ENCODE measurements at regions not wholly inside any gene's neighbourhood (a gene's known extent, or its start where the extent isn't known, plus 50 kb on each side); places are given as distances from the start of the nearest gene placed in this dataset.

DNA sequence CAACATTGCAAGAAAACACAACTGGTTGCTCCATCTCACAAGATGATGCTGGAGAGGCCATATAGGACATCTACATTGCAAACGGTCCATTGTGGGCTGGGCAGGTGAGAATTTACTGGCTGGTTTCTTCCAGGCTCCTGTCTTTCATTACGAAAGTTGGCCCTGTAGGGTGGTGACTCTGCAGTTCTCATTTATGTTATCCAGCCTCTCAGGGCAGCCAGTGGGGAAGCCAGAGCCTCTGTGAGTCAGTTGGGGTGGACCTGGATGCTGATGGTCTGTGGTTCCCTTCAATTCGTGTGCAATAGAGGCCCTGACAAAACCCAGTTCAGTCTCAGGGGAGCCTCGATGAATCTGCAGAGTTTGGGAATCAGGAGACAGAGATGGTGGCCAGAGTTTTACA lies 341.0 kb upstream of the CCL2 start:
- Histone ChIP-seq H3K4me1 (ENCODE audit: insufficient read depth, low read length) (no peaks in the 10 kb centered on the region), H2AFZ (ENCODE audit: low read length) (no peak overlapping the region), H3K79me2 (ENCODE audit: insufficient read depth, low read length) (no peaks in the 10 kb centered on the region), H3K36me3 (ENCODE audit: insufficient read depth, low read length) (no peaks in the 10 kb centered on the region), H3K9me3 (ENCODE audit: low read depth, low read length) (no peaks in the 10 kb centered on the region), H3K4me3 (ENCODE audit: insufficient read depth, low read length) (no peak overlapping the region), H3K27ac (ENCODE audit: low read depth, low read length) (no peak overlapping the region), H3K4me2 (ENCODE audit: insufficient read depth, low read length) (no peak overlapping the region), H3K27me3 (ENCODE audit: insufficient read depth, low read length) (no peaks in the 10 kb centered on the region), H4K20me1 (ENCODE audit: insufficient read depth, low read length) (no peaks in the 10 kb centered on the region)
- TF ChIP-seq, protein P1, sequence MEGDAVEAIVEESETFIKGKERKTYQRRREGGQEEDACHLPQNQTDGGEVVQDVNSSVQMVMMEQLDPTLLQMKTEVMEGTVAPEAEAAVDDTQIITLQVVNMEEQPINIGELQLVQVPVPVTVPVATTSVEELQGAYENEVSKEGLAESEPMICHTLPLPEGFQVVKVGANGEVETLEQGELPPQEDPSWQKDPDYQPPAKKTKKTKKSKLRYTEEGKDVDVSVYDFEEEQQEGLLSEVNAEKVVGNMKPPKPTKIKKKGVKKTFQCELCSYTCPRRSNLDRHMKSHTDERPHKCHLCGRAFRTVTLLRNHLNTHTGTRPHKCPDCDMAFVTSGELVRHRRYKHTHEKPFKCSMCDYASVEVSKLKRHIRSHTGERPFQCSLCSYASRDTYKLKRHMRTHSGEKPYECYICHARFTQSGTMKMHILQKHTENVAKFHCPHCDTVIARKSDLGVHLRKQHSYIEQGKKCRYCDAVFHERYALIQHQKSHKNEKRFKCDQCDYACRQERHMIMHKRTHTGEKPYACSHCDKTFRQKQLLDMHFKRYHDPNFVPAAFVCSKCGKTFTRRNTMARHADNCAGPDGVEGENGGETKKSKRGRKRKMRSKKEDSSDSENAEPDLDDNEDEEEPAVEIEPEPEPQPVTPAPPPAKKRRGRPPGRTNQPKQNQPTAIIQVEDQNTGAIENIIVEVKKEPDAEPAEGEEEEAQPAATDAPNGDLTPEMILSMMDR (IDR thresholded peaks at IDR 0.05; ENCODE audit: extremely low read depth, low read depth, low read length), result no peak
- DNase-seq (ENCODE audit: insufficient read length, low spot score, missing footprints), result no peak

DNA sequence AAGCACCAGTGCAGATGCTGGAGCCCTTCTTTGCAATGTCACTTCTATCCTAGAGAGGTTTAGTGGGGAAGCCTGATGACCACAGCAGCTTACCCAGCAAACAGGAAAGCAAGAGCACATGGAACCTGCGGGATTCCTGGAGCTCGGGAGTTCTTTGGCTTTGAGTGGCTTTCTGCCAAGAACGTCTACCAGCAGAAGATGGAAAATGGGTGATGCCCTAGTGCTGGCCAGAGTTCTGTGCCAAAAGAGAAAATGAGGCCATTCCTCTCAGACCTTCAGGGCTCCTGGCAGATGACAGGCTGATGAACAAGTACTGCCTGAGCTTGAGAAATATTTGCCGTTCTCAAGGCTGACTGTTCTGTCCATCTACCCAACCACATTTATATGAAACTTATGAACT lies 332.1 kb upstream of the CCL2 start:
- no peak overlapping the region for H3K27ac ChIP-seq (ENCODE audit: low read depth, low read length)
- no peak overlapping the region for H3K4me3 ChIP-seq (ENCODE audit: insufficient read depth, low read length)
- DNase-seq (ENCODE audit: insufficient read length, low spot score, missing footprints), result peak; percentile 63
- H3K4me1 ChIP-seq (ENCODE audit: insufficient read depth, low read length), result no peaks in the 10 kb centered on the region
- H3K9me3 ChIP-seq (ENCODE audit: low read depth, low read length), result no peaks in the 10 kb centered on the region
- H3K36me3 ChIP-seq (ENCODE audit: insufficient read depth, low read length), result no peaks in the 10 kb centered on the region
- H2AFZ ChIP-seq (ENCODE audit: low read length), result no peak overlapping the region
- H3K27me3 ChIP-seq (ENCODE audit: insufficient read depth, low read length), result no peaks in the 10 kb centered on the region
- TF ChIP-seq, protein P1 (IDR thresholded peaks at IDR 0.05; ENCODE audit: extremely low read depth, low read depth, low read length), result no peak
- H3K79me2 ChIP-seq (ENCODE audit: insufficient read depth, low read length), result no peaks in the 10 kb centered on the region
- H4K20me1 ChIP-seq (ENCODE audit: insufficient read depth, low read length), result no peaks in the 10 kb centered on the region
- no peak overlapping the region for H3K4me2 ChIP-seq (ENCODE audit: insufficient read depth, low read length)

DNA sequence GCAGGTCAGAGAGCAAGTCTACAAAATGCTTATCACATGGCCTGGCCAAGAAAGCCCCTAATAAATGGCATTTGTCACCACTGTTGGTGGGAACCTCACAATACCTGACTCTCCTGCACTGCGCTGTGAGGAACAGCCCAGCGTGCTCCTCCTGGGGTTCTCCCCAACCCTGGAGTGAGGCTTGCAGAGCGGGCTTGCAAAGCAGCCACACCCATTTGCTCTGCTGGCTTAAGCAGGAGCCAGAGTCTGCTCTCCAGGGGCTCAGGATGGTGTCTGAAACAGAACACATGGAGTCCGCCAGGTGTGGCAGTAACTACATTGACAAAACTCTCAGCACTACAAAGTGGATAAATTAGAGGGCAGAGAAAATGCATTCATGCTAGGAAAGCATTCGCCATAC lies 331.0 kb upstream of the CCL2 start:
- Histone ChIP-seq H3K9me3 (ENCODE audit: low read depth, low read length) (no peaks in the 10 kb centered on the region), H4K20me1 (ENCODE audit: insufficient read depth, low read length) (no peaks in the 10 kb centered on the region), H3K4me3 (ENCODE audit: insufficient read depth, low read length) (no peak overlapping the region), H3K36me3 (ENCODE audit: insufficient read depth, low read length) (no peaks in the 10 kb centered on the region), H2AFZ (ENCODE audit: low read length) (no peak overlapping the region), H3K27me3 (ENCODE audit: insufficient read depth, low read length) (no peaks in the 10 kb centered on the region), H3K79me2 (ENCODE audit: insufficient read depth, low read length) (no peaks in the 10 kb centered on the region), H3K4me2 (ENCODE audit: insufficient read depth, low read length) (no peak overlapping the region), H3K4me1 (ENCODE audit: insufficient read depth, low read length) (no peaks in the 10 kb centered on the region), H3K27ac (ENCODE audit: low read depth, low read length) (no peak overlapping the region)
- TF ChIP-seq, protein P1 (IDR thresholded peaks at IDR 0.05; ENCODE audit: extremely low read depth, low read depth, low read length), result no peak
- DNase-seq (ENCODE audit: insufficient read length, low spot score, missing footprints), result no peak

DNA sequence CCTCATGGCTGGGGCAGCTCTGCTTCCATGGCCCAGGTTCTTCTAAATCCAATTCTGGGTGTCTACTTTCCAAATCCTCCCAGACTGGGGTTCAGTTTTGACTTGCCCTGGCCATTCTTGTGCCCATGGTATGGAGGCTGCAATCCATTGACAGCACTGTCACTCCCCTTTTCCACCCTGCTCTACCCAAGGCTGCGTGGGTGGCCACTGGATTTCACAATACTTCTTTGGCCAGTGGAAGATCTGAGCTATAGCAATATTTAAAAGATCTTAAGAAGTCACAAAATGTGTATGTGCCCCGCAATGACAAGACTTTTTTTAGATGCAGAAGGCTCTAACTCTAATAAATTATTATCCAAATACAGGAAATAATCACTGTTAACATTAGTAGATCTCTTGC lies 329.4 kb upstream of the CCL2 start:
- Histone ChIP-seq H3K9me3 (ENCODE audit: low read depth, low read length) (no peaks in the 10 kb centered on the region), H3K4me1 (ENCODE audit: insufficient read depth, low read length) (no peaks in the 10 kb centered on the region), H3K27ac (ENCODE audit: low read depth, low read length) (no peak overlapping the region), H3K79me2 (ENCODE audit: insufficient read depth, low read length) (no peaks in the 10 kb centered on the region), H3K4me3 (ENCODE audit: insufficient read depth, low read length) (no peak overlapping the region), H3K36me3 (ENCODE audit: insufficient read depth, low read length) (no peaks in the 10 kb centered on the region), H3K27me3 (ENCODE audit: insufficient read depth, low read length) (no peaks in the 10 kb centered on the region), H4K20me1 (ENCODE audit: insufficient read depth, low read length) (no peaks in the 10 kb centered on the region), H3K4me2 (ENCODE audit: insufficient read depth, low read length) (no peak overlapping the region), H2AFZ (ENCODE audit: low read length) (no peak overlapping the region)
- TF ChIP-seq, protein P1 (IDR thresholded peaks at IDR 0.05; ENCODE audit: extremely low read depth, low read depth, low read length), result no peak
- DNase-seq (ENCODE audit: insufficient read length, low spot score, missing footprints), result no peak
